ENCODE measurements at regions not wholly inside any gene's neighbourhood (a gene's known extent, or its start where the extent isn't known, plus 50 kb on each side); places are given as distances from the start of the nearest gene placed in this dataset.

GRCh38 chr2:34670482-34670881, 1071.4 kb upstream of the FAM98A start:
- DNase-seq (ENCODE audit: low spot score), result no peak
- no peak for TF ChIP-seq CTCF (IDR thresholded peaks at IDR 0.05; ENCODE audit: extremely low read depth, missing control alignments)

- no peak for TF ChIP-seq CTCF (IDR thresholded peaks at IDR 0.05; ENCODE audit: extremely low read depth, missing control alignments)
- DNase-seq (ENCODE audit: low spot score), result no peak
Measured at GRCh38 chr2:34666821-34667220, 1067.7 kb upstream of the FAM98A start.

GRCh38 chr2:34664266-34664665, 1065.2 kb upstream of the FAM98A start:
- DNase-seq (ENCODE audit: low spot score), result no peak
- no peak for TF ChIP-seq CTCF (IDR thresholded peaks at IDR 0.05; ENCODE audit: extremely low read depth, missing control alignments)

- DNase-seq (ENCODE audit: low spot score), result no peak
- TF ChIP-seq CTCF (IDR thresholded peaks at IDR 0.05; ENCODE audit: extremely low read depth, missing control alignments), result no peak
Measured at GRCh38 chr2:34663314-34663713, 1064.2 kb upstream of the FAM98A start.

GRCh38 chr2:34660741-34661140, 1061.6 kb upstream of the FAM98A start:
- no peak for DNase-seq (ENCODE audit: low spot score)
- TF ChIP-seq CTCF (IDR thresholded peaks at IDR 0.05; ENCODE audit: extremely low read depth, missing control alignments), result no peak

- TF ChIP-seq CTCF (IDR thresholded peaks at IDR 0.05; ENCODE audit: extremely low read depth, missing control alignments), result no peak
- no peak for DNase-seq (ENCODE audit: low spot score)
Measured at GRCh38 chr2:34656632-34657031, 1057.5 kb upstream of the FAM98A start.

GRCh38 chr2:34652636-34653035, 1053.5 kb upstream of the FAM98A start:
- TF ChIP-seq CTCF (IDR thresholded peaks at IDR 0.05; ENCODE audit: extremely low read depth, missing control alignments), result no peak
- no peak for DNase-seq (ENCODE audit: low spot score)
